HG02938 (cell line): ENCODE measurements at regions not wholly inside any gene's neighbourhood (a gene's known extent, or its start where the extent isn't known, plus 50 kb on each side); places are given as distances from the start of the nearest gene placed in this dataset.

Experiments
- ATAC-seq: cut with Tn5 transposase; IDR thresholded peaks from one replicate; pipeline ENCODE4 v1.9.1; 2021; ENCODE audit warnings: mild to moderate bottlenecking, moderate library complexity; ENCODE audit not compliant: unreplicated experiment

DNA sequence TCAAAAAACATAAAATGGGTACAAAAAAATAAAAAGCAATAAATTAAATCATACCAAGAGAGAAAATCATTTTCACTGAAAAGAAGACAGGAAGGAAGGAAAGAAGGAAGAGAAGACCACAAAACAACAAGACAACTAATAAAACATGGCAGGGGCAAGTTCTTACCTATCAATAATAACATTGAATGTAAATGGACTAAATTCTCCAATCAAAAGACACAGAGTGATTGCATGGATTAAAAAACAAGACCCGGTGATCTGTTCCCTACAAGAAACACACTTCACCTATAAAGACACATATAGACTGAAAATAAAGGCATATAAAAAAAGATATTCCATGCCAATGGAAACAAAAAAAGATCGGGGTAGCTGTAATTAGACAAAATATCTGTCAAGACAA is 82.6 kb upstream of the CERS6 start:
- ATAC-seq: no peak

DNA sequence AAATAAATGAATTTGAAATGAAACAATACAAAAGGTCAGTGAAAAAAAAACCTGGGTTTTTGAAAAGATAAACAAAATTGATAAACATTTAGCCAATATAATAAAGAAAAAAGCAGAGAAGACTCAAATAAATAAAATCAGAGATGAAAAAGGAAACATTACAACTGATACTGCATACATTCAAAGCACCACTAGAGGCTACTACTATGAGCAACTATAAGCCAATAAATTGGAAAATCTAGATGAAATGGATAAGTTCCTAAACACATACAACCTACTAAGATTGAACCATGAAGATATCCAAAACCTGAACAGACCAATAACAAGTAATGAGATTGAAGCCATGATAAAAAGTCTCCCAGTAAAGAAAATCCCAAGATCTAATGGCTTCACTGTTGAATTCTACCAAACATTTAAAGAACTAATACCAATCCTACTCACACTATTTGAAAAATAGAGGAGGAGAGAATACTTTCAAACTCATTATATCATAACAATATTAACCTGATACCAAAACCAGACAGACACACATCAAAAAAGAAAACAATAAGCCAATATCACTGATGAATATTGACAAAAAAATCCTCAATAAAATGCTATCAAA is 80.8 kb upstream of the CERS6 start:
- no peak for ATAC-seq

DNA sequence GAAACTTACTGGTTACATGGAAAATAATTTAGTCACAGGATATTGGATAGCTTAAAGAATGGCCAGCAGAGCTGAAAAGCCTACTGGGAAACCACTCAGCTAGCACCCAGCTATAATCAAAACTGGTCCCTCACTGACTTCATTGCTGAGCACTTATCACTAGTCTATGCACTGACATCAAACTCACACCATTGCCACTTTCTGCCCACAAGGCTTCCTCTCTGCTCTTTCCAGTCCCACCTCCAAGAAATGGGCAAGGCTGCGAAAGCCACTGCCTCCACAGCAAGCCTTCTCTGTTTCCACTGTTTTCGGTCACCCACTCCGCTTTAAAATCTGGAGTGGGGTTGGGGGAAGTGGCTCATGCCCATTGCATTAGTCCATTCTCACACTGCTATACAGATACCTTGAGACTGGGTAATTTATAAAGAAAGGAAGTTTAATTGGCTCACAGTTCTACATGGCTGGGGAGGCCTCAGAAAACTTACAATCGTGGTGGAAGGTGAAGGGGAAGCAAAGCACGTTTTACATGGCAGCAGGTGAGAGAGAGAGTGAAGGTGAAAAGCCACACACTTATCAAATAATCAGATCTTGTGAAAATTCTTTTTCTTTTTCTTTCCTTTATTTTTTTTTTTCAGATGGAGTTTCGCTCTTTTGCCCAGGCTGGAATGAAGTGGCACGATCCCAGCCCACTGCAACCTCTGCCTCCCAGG is 77.0 kb upstream of the CERS6 start:
- ATAC-seq: no peak

DNA sequence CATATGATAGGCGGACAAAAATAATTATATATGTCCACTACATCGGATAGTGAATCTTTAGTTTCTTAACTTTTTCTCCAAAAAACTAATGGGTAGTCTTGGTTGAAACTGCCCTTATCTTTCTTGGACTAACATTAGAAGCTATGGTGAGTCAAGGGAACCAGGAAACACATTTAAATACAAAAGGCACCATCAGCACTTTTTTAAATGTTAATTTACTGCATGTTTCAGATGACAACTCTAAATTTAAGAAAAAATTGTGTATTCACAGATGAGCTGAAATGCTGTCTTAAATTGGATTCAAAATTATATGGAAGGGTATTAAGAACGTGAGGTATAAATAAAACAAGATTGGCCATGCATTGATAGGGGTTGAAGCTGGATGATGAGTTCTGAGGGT is 75.6 kb upstream of the CERS6 start:
- ATAC-seq: no peak

DNA sequence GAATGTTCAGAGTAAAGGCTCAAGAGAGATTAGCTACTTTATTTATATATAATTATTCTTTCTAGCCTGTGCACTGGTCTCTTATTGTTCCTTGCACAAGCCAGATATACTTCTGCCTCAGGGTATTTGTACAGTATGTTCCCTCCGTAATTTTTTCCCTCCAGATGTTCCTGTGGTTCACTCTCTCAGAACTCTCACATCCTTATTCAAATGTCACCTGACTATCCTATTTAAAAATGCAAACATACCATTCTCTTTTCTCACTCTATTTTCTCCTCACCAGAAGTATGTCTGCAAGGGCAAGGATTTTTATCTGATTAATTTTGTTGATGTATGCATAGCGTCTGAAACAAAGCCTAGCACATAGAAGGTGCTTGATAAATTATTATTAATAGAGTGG is 64.0 kb upstream of the CERS6 start:
- ATAC-seq: no peak

DNA sequence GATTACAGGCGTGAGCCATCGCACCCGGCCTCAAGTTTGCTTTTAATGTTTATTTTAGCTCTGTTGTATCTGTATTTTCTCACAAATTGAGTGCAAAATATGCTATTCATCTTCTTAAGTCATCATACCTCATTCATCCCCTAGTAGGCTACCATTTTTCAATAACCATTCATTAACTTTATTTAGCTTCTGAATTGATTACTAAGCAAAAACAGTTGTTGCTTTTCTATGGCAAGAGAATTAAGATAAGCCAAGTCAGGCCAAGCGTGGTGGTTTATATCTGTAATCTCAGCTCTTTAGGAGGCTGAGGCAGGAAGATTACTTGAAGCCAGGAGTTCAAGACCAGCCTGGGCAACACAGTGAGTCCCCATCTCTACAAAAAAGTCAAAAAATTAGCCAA is 63.3 kb upstream of the CERS6 start:
- no peak for ATAC-seq

DNA sequence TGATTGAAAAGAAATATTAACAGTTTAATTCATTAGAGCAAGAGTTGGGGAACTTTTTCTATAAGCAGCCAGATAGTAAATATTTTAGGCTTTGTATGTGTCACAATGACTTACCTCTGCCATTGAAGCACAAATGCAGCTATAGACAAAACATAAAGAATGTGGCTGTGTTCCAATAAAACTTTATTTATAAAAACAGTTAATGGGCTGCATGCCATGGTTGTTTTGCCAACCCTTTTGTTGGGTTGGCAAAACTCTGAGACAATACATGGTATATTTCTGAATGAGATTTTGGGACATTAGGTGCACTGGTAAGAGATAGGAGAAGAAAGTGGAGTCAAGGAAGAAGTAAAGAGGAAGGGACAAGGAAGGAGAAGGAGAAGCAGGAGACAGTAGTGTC is 61.8 kb upstream of the CERS6 start:
- ATAC-seq: no peak

DNA sequence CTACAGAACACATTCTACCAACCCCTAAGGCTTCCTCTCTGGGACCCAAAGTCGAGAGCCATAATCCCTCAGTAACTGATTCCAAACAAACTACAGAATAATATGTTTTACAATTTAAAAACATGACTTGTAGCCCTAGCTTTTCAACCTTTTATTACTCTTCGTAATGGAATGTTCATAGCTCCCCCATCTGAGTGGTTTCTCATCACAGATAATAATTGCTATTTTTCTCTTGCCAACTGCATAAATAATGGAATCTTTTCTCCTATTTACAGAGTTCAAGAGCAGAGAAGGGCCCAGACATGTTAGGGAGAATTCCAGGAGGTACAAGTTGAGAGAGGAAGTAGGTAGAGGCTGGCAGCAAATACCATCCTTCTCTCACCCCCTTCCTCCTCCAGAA is 59.9 kb upstream of the CERS6 start:
- ATAC-seq: no peak

DNA sequence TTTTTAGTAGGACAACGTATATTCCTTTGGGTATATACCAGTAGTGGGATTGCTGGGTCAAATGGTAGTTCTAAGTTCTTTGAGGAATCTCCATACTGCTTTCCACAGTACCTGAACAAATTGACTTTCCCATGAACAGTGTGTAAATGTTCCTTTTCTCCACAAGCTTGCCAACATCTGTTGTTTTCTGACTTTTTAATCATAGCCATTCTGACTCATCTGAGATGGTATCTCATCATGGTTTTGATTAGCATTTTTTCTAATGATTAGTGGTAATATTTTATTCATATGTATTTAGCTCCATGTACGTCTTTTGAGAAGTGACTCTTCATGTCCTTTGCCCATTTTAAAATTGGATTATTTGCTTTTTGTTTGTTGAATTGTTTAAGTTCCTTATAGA is 58.4 kb upstream of the CERS6 start:
- no peak for ATAC-seq

DNA sequence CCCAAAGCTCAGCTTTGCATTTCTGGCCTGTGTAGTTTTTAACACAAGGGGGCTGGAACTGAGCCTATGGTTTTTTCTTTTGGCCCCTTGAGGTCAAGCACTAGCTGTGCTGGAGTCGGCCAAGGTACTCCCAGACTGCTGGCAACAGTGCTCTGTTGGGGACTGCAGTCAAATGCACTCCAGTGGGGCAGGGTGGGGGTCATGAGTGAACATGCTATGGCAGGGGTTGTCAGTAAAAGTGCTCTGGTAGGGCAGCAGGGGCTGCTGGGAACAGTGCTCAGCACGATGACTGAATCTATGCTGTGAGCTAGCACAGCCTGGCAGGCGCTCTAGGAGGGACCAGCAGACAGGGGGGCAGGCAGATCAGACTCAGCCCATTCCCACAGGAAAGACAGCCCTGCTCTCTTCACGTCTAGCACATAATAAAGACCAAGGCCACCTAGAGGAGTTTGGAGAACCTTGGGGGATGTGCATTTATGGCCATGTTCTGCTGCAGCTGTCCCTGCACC is 55.0 kb upstream of the CERS6 start:
- no peak for ATAC-seq

DNA sequence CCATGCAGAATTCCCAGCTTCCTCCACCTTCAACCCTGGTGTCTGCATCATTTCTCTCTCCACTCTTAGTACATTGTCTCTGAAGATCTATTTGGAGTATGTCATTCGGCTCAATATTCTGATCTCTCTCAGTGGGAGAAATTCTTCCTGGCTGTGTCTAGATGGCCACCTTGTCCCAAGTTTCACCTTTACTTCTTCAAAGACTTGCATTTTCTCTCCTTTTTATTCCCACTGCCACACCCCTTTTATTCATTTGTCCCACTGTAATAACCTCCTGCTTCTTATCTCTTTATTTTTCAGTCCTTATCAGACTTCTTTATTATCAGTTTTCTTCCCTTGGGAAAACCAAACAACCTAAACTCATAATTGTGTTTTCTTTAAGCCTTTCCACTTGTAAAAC is 54.3 kb upstream of the CERS6 start:
- ATAC-seq: no peak

DNA sequence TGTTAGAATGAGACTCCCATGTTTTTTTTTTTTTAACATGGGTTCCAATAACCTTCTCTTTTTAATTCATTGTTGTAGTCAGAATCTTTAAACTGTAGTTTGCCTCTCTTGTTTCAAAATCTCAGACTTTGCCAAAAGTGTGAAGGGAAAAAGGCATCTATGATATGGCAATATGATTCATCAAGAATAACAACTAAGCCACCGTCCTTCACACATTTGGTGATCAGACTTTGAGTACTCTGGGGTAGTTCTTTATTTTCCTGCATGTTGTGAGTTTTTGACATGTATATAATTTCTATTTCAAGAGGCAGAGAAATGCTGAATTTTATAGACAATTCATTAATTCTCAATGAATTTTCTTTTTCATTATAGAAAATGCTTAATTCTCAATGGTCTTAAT is 53.5 kb upstream of the CERS6 start:
- no peak for ATAC-seq

DNA sequence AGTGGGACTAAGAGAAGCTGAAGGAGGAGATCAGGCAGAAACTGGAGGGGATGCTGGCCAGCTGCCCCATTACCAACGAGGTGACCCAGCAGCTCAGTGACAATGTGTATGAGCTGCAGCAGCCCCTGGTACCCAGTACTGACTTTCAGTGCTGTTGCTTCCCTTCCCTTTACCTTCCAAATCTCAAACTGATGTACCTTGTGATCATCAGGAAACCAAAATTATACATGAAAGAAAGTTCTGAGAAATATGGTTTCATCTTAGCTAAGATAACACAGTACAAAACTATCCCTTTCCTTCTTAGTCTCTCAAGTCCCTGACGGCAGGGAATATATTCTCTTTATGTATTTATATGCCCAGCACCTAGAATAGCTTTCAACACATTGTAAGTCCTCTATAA is 52.3 kb upstream of the CERS6 start:
- ATAC-seq: no peak

DNA sequence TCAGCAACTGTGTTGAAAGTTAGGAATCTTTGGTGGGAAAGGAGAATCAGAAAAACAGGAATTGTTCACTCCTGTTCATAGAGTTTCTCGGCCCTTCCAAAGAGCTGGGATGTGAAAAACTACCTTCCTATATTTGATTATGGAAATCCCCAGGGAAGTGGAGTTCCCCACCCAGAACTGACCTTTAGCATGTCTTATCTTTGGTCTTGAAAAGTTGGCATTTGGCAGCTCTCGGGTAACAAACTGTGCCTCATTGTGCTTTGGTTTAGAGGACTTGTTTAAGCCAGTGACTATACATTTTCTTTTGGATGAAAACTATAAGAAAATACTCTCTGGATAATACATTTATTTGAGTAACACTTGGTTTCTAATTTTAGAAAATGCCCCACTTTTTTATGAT is 51.3 kb upstream of the CERS6 start:
- ATAC-seq: no peak
